ENCODE measurements at regions not wholly inside any gene's neighbourhood (a gene's known extent, or its start where the extent isn't known, plus 50 kb on each side); places are given as distances from the start of the nearest gene placed in this dataset.

DNA sequence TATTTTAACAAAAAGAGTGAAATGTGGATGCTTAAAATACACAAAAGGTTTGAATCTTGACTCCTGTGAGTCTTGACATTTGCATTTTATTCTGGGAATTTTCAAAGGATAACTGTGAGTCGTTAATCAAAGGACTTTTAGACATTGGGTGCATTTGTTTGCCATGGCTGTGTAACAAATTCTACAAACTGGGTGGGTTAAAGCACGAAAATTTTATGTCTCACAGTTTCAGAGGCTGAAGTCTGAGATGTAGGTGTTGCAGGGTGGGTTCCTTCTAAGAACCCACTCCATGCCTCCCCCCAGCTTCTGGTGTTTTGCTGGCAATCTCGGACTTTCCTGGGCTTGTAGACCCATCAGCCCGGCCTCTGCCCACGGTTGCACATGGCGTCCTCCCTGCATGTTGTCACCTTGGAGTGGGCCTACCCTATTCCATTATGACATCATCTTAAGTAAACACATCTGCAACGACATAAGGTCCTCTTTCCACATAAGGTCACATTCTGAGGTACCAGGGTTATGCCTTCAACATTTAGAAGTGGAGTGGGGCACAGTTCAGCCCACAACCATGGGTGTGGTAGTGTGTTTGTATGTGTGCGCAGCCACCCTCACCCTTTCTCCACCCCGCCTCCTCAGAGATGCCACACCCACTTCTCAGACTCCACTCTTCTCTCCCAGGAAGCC, 113.1 kb downstream of the FOXA2 start:
- H3K4me3 ChIP-seq (ENCODE audit: low read depth, low read length): no peak overlapping the region
- TF ChIP-seq, protein P1, sequence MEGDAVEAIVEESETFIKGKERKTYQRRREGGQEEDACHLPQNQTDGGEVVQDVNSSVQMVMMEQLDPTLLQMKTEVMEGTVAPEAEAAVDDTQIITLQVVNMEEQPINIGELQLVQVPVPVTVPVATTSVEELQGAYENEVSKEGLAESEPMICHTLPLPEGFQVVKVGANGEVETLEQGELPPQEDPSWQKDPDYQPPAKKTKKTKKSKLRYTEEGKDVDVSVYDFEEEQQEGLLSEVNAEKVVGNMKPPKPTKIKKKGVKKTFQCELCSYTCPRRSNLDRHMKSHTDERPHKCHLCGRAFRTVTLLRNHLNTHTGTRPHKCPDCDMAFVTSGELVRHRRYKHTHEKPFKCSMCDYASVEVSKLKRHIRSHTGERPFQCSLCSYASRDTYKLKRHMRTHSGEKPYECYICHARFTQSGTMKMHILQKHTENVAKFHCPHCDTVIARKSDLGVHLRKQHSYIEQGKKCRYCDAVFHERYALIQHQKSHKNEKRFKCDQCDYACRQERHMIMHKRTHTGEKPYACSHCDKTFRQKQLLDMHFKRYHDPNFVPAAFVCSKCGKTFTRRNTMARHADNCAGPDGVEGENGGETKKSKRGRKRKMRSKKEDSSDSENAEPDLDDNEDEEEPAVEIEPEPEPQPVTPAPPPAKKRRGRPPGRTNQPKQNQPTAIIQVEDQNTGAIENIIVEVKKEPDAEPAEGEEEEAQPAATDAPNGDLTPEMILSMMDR (IDR thresholded peaks at IDR 0.05; ENCODE audit: low read depth, low read length): no peak
- DNase-seq (ENCODE audit: low read depth): no peak

DNA sequence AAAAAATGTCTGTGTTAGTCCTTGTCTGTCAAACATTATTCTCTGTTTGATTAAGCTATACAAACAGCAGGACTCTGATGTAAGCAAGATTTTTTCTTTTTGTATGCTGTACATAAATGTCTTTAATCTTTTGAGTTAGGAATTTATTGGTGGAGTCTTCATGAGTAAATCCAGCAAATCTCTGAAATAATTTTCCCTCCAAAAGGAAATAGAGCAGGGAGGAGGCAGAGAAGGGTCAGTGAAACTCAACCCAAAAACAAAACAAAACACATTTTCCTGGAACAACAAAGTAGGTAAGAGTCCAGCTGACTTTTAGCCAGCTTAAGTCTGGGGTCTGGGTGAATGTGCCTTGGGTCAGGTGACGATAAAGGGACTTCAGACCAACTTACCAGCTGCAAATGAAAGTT, 113.7 kb downstream of the FOXA2 start:
- TF ChIP-seq, protein P2, sequence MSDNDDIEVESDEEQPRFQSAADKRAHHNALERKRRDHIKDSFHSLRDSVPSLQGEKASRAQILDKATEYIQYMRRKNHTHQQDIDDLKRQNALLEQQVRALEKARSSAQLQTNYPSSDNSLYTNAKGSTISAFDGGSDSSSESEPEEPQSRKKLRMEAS (IDR thresholded peaks at IDR 0.05; ENCODE audit: low read depth, low read length): no peak
- no peak for TF ChIP-seq POLR2A (IDR thresholded peaks at IDR 0.05; ENCODE audit: extremely low read depth, insufficient read length)
- no peak for TF ChIP-seq MYC (IDR thresholded peaks at IDR 0.05; ENCODE audit: low read depth, low read length)
- TF ChIP-seq, protein P1 (IDR thresholded peaks at IDR 0.05; ENCODE audit: low read depth, low read length): no peak
- H3K4me3 ChIP-seq (ENCODE audit: low read depth, low read length): no peak overlapping the region
- DNase-seq (ENCODE audit: low read depth): no peak

DNA sequence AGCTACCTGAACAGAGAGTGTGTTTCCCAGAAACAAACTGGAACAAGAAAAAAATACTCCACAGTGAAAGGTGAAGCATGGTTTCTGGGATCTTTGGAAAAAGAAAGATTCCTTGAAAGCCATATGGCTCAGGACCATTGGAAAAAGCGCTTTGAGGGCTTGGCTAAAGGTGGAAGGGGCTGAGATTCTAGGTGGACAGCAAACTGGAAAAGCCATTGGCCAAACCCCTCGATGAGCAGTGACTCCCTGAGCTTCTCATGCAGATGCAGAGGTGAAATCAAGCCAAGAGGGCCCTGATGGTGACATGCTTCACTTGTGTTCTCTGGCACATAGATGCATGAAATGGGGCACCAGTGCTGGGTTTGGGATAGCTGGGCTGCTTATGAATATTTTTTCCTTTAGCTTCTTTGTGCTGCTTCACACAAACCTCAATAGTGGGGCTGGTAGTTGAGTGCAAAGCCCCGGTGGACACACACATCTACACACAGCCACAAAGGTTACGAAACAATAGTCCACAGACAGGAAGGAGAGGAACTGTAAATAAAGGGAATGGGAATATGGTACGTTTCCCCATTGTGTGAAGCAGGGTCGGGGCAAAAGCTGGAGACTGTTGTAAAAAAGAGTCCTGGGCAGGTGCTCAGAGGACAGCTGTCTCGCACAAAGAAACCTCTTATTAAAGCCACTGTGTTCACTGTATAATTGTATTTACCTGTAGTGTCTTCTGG, 117.8 kb downstream of the FOXA2 start:
- TF ChIP-seq, protein P1 (IDR thresholded peaks at IDR 0.05; ENCODE audit: low read depth, low read length): no peak
- TF ChIP-seq, protein P2 (IDR thresholded peaks at IDR 0.05; ENCODE audit: low read depth, low read length): no peak
- H3K4me3 ChIP-seq (ENCODE audit: low read depth, low read length): no peak overlapping the region
- no peak for DNase-seq (ENCODE audit: low read depth)

DNA sequence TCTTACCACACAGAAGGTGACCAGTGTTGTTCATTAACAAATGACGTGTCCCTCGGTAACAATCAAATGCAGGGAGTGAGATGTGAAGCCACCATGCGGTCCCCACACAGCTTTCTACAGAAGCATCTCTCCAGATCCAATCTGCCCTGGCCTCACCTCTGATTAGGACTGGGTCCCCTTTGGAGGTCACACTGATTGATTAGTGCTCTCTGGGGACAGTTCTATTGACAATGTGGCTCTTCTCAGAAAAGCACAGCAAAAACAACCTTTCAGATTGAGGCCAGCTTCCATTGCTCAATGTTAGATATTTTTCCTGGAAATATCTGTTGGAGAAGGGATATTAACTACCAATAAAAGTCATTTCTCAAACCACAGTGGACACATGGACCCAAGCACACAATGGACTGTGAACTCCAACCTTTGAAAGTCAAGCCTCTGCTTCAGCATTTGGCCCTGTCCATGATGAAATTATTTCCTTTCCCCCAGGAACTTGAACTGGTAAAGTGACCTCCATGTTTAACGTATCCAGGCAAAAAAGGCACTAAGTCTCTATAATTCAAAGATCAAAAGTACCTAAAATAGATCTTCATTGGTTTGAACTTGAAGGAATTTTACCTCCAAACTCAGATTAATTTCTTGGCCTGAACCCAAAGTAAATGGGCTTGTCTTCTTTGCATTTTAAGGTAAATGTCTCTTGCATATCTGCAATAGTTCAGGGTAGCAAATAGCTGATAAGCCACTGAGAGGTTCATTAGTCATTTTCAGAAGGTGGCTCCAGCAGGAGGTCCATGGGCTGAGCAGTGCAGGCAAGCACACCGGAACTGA, 118.5 kb downstream of the FOXA2 start:
- TF ChIP-seq POLR2A (IDR thresholded peaks at IDR 0.05; ENCODE audit: extremely low read depth, insufficient read length) (no peak), MYC (IDR thresholded peaks at IDR 0.05; ENCODE audit: low read depth, low read length) (no peak)
- TF ChIP-seq, protein P2 (IDR thresholded peaks at IDR 0.05; ENCODE audit: low read depth, low read length): no peak
- TF ChIP-seq, protein P1 (IDR thresholded peaks at IDR 0.05; ENCODE audit: low read depth, low read length): no peak
- DNase-seq (ENCODE audit: low read depth): no peak
- no peak overlapping the region for H3K4me3 ChIP-seq (ENCODE audit: low read depth, low read length)

DNA sequence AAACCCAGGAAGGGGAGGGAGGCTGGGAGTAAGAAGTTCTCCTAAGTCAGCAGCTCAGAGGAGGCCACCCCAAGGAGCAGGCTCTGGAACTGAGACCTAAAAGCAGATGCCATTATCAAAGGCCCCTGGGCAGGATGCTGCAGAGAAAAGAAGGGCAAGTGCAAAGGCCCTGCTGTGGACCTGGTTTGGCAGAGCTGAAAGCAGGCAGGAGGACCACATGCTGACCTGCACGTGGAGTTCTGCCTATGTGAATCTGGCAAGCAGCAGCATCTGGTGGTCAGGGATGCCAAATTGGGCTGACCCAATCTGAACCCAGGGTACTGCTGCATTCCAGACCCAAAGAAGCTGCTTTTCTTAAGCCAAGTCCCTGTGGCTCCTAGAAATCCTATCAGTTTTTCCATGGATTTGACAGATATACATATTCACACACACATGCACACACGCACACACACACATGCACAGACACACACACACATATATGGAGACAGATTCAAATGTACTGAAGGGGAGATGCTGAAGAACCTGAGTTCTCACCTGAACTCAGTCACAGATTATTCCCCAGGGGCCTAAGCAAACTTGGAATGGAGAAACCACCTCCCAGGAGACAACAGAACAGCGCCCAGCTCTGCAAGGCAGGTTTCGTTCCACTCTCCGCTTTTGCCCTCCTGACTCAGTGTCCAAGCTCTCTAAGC, 119.9 kb downstream of the FOXA2 start:
- no peak for DNase-seq (ENCODE audit: low read depth)
- TF ChIP-seq, protein P1 (IDR thresholded peaks at IDR 0.05; ENCODE audit: low read depth, low read length): no peak
- TF ChIP-seq, protein P2 (IDR thresholded peaks at IDR 0.05; ENCODE audit: low read depth, low read length): no peak
- no peak for TF ChIP-seq POLR2A (IDR thresholded peaks at IDR 0.05; ENCODE audit: extremely low read depth, insufficient read length)
- no peak for TF ChIP-seq MYC (IDR thresholded peaks at IDR 0.05; ENCODE audit: low read depth, low read length)
- H3K4me3 ChIP-seq (ENCODE audit: low read depth, low read length): no peak overlapping the region

All from NB4 (cell line).